Lower leg skin (tissue), 3 donors: ENCODE measurements at regions not wholly inside any gene's neighbourhood (a gene's known extent, or its start where the extent isn't known, plus 50 kb on each side); places are given as distances from the start of the nearest gene placed in this dataset.
"Not testable (repeated sequence)": the region's sequence is repeated elsewhere in the genome, so short reads cannot be mapped to it uniquely, and the experiment has no call there.

Experiments used
- CTCF ChIP-seq, 3 donors: fragments of 450-650 bp; IDR thresholded peaks; one replicate each; pipeline ENCODE4 v1.5.1; 2016; ENCODE audit warnings: antibody characterized with exemption in 3 of 3, mild to moderate bottlenecking in 3 of 3, moderate library complexity in 2 of 3
- POLR2A ChIP-seq, 2 donors: fragments of 450-650 bp; IDR thresholded peaks; one replicate each; pipeline ENCODE4 v1.6.1; 2016 to 2017; ENCODE audit warnings: antibody characterized with exemption in 2 of 2, mild to moderate bottlenecking in 1 of 2, moderate library complexity in 1 of 2

GRCh38 chr6:14782921-14783464 lies 462.9 kb upstream of the JARID2 start:
- not testable (repeated sequence) for TF ChIP-seq POLR2A, CTCF (IDR thresholded peaks at IDR 0.05)
